AG04449 (cell line): ENCODE measurements at regions not wholly inside any gene's neighbourhood (a gene's known extent, or its start where the extent isn't known, plus 50 kb on each side); places are given as distances from the start of the nearest gene placed in this dataset.

Source experiments
- CTCF ChIA-PET: fragments of 350-600 bp; formaldehyde crosslinking; extraction: SDS; loops from one replicate; lab custom pipeline; 2021; ENCODE audit warnings: antibody characterized with exemption; lab: Yijun Ruan, JAX
- POLR2A ChIA-PET: fragments of 400-600, 350-600 bp; formaldehyde crosslinking; extraction: SDS; loops from one replicate; lab custom pipeline; 2020; ENCODE audit warnings: antibody characterized with exemption, inconsistent platforms; lab: Yijun Ruan, JAX
- DNase-seq: peaks from one replicate; pipeline ENCODE4 v3.0.0-alpha.2; 2010; ENCODE audit warnings: low read depth, low spot score
- H3K4me3 ChIP-seq: 2 replicates; pipeline ENCODE4 v1.5.1; 2011; ENCODE audit warnings: low read depth, mild to moderate bottlenecking, control low read depth, low read length
- TF ChIP-seq, protein P1 (sequence below): IDR thresholded peaks from one replicate; pipeline ENCODE4 v1.5.1; 2011; ENCODE audit warnings: mild to moderate bottlenecking, moderate library complexity, low read length, control low read depth, inconsistent platforms; ENCODE audit not compliant: insufficient read depth; ENCODE audit errors: missing control alignments

DNA sequence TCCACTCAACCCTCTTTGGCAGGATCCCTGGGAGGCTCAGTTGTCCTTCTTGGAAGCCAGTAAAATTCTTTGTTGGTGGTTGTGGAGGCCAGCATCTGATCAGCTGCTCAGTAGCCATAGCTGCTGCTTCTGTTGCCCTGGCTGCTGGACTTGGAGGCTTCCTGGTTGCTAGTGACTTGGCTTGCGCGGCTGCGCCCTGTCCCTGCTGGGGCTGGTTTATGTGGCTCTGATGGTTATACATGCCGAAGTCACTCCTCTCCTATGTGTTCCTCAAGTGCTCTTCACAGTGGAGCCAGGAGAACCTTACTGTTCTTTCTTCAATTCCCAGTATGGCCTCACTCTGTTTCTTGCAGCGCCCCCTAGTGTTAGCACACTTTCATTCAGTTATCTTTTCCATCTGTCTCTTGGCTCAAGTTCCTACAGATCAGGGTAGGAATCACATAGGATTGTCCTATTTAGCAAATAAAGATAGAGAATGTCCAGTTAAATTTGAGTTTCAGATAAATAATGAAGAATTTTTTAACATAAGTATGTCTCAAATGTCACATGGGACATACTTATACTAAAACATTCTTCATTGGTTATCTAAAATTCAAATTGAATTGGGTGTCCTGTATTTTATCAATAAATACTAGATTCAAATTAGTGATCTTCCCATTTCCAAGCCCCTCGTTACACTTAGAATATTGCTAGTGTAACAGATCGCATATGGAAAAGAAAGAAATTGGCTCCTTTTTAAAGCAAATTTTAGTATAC, 176.5 kb downstream of the TGFB2 start:
- H3K4me3 ChIP-seq, result no peak overlapping the region
- POLR2A ChIA-PET, result no interaction called here
- TF ChIP-seq, protein P1, sequence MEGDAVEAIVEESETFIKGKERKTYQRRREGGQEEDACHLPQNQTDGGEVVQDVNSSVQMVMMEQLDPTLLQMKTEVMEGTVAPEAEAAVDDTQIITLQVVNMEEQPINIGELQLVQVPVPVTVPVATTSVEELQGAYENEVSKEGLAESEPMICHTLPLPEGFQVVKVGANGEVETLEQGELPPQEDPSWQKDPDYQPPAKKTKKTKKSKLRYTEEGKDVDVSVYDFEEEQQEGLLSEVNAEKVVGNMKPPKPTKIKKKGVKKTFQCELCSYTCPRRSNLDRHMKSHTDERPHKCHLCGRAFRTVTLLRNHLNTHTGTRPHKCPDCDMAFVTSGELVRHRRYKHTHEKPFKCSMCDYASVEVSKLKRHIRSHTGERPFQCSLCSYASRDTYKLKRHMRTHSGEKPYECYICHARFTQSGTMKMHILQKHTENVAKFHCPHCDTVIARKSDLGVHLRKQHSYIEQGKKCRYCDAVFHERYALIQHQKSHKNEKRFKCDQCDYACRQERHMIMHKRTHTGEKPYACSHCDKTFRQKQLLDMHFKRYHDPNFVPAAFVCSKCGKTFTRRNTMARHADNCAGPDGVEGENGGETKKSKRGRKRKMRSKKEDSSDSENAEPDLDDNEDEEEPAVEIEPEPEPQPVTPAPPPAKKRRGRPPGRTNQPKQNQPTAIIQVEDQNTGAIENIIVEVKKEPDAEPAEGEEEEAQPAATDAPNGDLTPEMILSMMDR, result no peak
- CTCF ChIA-PET, result interaction anchor here (0.6 to 4.9 kb wide), 15 partner anchors 8 to 222 kb away, joined by 3 to 29 read pairs (median 3); partner anchors contain the start of gene TGFB2
- DNase-seq, result no peak

DNA sequence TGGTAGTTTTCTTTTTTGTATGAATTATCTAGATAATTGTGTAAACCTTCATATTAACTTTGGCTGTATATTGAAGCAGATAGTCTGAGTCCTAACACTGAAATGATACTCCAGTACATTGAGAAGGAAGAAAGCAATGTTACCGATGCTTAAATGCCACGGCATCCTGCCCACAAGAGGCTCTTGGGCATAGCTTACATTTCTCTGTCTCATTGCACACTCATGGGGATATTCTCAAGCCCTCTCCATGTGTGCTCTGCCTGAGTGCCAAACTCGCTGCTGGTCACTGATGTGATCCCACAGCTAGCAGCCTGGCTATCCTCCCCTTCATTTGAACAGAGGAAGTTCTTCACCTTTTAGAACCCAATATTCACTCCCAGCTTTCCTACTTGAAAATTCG, 179.4 kb downstream of the TGFB2 start:
- no peak for DNase-seq

DNA sequence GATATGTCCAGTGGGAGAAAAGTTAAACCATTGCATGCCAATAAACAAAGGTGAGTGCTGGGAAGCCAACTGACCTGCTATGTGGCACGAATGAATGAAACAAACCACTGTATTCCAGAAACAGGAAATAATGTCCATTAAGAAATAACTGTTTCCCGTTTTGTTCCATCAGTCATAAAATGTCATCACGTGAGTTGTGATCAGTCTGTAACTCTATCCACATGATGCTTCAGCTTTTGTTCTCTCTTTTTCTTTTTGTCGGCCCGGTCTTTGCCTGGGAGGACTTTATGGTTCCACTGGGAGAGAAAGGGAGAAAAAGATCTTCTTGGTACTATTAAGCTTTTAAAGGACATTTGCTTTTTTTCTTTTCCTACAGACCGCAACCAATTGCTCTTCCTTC, 179.9 kb downstream of the TGFB2 start:
- ChIA-PET CTCF (interaction anchor here (0.7 to 2.3 kb wide), 5 partner anchors 9 to 149 kb away, joined by 3 to 9 read pairs (median 7); no protein-coding TSS in a partner anchor), POLR2A (no interaction called here)
- no peak for DNase-seq
- H3K4me3 ChIP-seq, result no peak overlapping the region
- TF ChIP-seq, protein P1, result no peak

More for the DNA sequence above, 179.4 kb downstream of the TGFB2 start:
- no peak overlapping the region for H3K4me3 ChIP-seq
- POLR2A ChIA-PET, result no interaction called here
- CTCF ChIA-PET, result interaction anchor here (0.8 to 2.3 kb wide), 6 partner anchors 8 to 171 kb away, joined by 3 to 9 read pairs (median 7); no protein-coding TSS in a partner anchor
- TF ChIP-seq, protein P1, result no peak

DNA sequence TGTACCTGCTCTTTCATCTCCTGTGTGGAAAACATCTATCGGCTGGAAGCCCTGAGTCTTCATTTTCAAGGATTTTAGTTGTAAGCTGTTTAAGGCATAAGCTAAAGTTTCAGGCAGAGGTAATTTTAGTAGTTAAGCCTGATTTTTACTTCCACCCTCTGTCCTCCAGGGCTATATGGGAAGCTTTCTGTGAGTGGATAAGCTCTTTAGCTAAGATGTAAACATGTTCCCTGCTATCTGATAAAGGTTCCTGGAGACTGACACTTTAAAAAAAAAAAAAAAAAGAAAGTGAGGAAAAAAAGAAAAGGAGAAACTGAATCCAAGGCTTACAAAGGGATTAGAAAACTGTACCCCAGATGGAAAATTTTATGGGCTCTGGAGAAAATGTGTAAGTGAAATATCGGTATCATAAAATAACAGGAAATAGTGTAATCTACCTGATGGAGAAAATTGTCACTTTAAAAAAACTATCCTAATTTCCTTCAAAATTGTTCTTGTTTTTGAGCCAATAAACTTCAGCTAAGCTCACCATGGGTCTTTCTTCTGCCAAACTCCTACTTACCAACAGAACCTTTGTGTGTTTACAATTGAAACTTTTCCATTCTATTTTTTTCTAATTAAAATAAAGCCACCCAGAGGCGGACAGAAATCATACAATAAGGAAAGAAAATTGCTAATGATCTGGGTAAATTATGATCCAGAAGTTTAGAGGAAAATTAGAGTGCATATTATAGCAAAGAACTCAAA, 180.5 kb downstream of the TGFB2 start:
- CTCF ChIA-PET, result interaction anchor here (0.7 to 2.3 kb wide), 5 partner anchors 9 to 149 kb away, joined by 3 to 9 read pairs (median 7); no protein-coding TSS in a partner anchor
- DNase-seq, result no peak

DNA sequence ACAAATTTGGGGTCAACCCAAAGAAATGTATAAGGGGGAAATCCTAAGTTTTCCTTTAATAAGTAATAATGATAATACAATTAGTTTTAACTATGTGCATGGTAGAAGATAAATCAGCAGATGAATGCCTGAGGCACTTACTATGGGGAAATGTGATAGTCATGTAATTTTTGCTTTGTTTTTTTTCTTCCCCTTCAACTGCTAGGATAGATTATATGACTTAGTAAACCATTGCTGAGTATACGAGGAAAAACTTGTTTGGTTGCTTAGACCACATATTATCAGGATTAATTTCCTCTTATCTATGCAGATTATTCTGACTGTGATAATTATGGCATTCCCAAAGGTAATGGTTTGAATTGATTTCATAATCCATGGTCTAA, 181.1 kb downstream of the TGFB2 start:
- no peak overlapping the region for H3K4me3 ChIP-seq
- POLR2A ChIA-PET, result no interaction called here
- CTCF ChIA-PET, result no interaction called here
- no peak for DNase-seq
- TF ChIP-seq, protein P1, result no peak

More for the DNA sequence above, 180.5 kb downstream of the TGFB2 start:
- POLR2A ChIA-PET, result no interaction called here
- no peak overlapping the region for H3K4me3 ChIP-seq
- TF ChIP-seq, protein P1, result no peak

DNA sequence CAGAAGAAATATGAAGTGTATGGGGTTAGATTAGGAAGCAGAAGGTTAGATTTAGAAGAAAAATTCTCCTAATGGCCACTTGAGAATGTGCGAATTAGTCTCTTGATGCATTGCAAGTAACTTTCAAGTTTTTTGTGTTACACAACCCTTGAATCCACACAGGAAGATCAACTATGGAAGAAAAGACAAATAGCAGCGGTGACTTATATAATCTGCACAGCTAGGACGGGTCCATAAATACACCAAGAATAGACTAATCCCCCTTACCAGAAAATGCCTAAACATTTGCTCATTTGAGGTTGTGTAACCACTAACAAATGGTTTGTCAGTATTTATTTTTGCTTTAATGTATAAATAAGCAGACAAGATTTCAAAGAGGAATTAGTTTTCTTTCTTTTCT, 182.6 kb downstream of the TGFB2 start:
- ChIA-PET POLR2A (no interaction called here), CTCF (interaction anchor here (1.3 to 4.8 kb wide), 3 partner anchors 7 to 19 kb away, joined by 4 to 29 read pairs (median 5); no protein-coding TSS in a partner anchor)
- DNase-seq, result peak; percentile 67
- TF ChIP-seq, protein P1, result no peak
- no peak overlapping the region for H3K4me3 ChIP-seq
